Glomerular visceral epithelial cell (primary cell): ENCODE measurements at regions not wholly inside any gene's neighbourhood (a gene's known extent, or its start where the extent isn't known, plus 50 kb on each side); places are given as distances from the start of the nearest gene placed in this dataset.

ENCODE experiments used
- DNase-seq: peaks from one replicate; pipeline ENCODE4 v3.0.0-alpha.2; 2016; ENCODE audit errors: extremely low spot score

DNA sequence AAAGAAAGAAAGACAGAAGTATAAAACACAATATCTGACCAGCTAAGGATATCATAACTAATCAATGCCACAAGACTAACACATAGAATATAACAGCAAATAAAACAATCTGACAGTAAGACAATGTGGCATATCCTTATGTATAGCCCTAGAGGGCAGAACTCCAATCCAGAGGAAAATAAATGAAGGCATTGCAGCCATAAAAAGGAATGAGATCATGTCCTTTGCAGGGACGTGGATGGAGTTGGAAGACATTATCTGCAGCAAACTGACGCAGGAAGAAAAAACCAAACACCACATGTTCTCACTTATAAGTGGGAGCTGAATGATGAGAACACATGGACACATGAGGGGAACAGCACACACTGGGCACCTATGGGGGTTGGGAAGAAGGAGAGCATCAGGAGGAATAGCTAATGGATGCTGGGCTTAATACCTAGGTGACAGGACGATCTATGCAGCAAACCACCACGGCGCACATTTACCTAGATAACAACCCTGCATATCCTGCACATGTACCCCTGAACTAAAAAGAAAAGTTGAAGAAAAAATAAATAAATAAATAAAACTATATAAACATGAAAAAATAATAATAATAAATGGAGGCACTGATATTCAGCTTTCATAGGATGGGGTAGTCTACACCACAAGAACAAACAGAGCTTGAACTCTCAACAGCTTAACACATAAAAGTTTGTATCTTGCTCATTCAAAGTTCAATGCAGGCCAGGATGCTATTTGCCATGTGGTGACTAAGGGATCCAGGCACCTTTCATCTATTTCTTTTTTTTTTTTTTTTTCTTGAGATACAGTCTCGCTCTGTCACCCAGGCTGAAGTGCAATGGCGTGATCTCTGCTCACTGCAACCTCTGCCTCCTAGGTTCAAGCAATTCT is 66.1 kb upstream of the KAT6B start:
- no peak for DNase-seq

DNA sequence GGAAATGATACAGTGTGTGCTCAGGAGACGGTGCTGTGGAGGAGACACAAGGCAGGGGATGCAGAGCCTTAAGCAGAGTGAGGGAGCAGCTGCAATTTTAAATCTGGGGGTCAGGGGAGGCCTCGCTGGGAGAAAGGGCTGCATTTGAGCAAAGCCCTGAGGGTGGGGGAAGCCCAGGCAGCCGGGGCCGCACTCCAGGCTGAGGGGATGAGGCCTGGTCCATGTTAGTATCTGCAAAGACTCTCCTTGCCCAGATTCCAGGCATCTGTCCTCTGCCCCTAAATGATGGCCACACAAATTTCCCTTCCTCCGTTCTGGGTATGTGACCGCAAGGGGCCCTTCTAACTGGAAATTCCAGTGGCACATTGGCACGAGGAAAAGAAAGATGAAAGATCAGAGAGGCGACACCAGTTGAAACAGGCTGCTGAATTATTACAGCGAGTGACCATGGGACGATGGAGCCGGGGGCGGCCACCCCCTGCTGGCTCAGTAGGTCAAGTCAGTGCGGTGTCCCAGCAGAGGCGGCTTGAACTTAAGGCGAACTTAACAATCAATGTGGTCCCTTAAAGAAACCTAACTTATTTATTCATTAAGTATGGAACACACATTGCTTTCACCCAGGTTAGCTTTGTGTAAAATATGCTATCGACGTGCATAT is 62.3 kb upstream of the KAT6B start:
- no peak for DNase-seq

GRCh38 chr10:74765465-74765975 is 60.9 kb upstream of the KAT6B start:
- no peak for DNase-seq

GRCh38 chr10:74766501-74766900 is 59.9 kb upstream of the KAT6B start:
- peak; percentile 6 for DNase-seq

GRCh38 chr10:74770400-74770799 is 56.0 kb upstream of the KAT6B start:
- no peak for DNase-seq

GRCh38 chr10:74771054-74771453 is 55.3 kb upstream of the KAT6B start:
- no peak for DNase-seq

DNA sequence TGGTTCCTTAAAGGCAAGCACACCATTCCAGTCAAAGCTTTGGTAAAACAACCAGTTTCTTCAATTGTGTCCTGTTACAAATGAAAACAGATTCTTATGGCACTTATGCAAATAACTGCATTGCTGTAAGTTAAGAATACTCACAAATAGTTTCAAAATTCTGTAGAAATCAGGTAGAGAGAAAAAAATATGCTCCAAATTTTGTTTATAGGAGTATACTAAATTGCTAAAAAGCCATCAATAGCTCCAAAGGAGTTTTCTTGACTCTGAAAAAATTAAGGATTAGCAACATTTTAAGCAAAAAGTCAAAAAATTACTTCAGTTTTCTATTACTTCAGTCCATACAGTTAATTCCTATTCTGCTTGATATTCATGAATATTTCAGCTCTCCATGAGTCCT is 51.3 kb upstream of the KAT6B start:
- DNase-seq, result no peak
